Epithelial cell of proximal tubule (primary cell): ENCODE measurements at regions not wholly inside any gene's neighbourhood (a gene's known extent, or its start where the extent isn't known, plus 50 kb on each side); places are given as distances from the start of the nearest gene placed in this dataset.
A peak's percentile ranks its signal among the peaks of the same experiment; 100 is the strongest.

Source experiments
- DNase-seq: peaks from one replicate; pipeline ENCODE4 v3.0.0-alpha.2; 2011; ENCODE audit warnings: low read depth
- H3K4me3 ChIP-seq: 2 replicates; pipeline ENCODE4 v1.5.1; 2011; ENCODE audit warnings: low read depth, mild to moderate bottlenecking, low read length
- TF ChIP-seq, protein P1 (sequence below): conservative IDR thresholded peaks from 2 replicates; pipeline ENCODE4 v1.5.1; 2012; ENCODE audit warnings: low read depth, mild to moderate bottlenecking, low read length

DNA sequence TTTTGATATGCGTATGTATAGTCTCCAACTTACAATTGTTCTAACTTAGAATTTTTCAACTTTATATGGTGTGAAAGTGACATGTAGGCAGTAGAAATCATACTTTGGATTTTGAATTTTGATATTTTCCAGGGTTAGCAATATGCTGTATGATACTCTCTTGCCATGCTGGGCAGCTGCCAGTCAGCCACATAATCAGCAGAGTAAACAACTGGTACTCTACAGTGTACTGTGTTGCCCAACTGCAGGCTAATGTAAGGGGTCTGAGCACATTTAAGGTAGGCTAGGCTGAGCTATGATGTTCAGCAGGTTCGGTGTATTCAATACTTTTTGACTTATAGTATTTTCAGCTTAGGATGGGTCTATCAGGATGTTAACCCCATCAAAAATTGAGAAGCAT, 52.0 kb upstream of the RYK start:
- H3K4me3 ChIP-seq, result no peak overlapping the region
- no peak for DNase-seq
- TF ChIP-seq, protein P1, sequence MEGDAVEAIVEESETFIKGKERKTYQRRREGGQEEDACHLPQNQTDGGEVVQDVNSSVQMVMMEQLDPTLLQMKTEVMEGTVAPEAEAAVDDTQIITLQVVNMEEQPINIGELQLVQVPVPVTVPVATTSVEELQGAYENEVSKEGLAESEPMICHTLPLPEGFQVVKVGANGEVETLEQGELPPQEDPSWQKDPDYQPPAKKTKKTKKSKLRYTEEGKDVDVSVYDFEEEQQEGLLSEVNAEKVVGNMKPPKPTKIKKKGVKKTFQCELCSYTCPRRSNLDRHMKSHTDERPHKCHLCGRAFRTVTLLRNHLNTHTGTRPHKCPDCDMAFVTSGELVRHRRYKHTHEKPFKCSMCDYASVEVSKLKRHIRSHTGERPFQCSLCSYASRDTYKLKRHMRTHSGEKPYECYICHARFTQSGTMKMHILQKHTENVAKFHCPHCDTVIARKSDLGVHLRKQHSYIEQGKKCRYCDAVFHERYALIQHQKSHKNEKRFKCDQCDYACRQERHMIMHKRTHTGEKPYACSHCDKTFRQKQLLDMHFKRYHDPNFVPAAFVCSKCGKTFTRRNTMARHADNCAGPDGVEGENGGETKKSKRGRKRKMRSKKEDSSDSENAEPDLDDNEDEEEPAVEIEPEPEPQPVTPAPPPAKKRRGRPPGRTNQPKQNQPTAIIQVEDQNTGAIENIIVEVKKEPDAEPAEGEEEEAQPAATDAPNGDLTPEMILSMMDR, result no peak

DNA sequence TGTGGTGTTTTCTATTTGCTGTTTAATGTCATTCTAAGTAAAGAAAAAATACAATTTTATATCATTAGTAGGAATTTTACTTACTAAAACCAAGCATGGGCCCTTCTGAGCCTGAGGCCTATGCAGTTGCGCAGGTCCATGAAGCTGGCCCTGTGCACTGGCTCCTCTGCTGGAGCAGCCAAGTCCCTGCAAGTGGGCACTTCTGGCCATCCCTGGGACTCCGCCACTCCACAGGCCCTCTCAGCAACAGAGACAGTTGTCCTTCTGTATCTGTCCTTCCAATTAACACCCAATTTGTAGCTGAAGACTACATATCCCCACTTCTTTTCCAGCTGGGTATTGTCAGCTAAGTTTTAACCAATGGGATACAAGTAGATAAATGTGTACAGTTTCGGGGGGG, 49.9 kb upstream of the RYK start:
- TF ChIP-seq, protein P1, result peak; percentile 32
- H3K4me3 ChIP-seq, result no peak overlapping the region
- no peak for DNase-seq
